Activated T-cell treated with anti-CD3 and anti-CD28 coated beads, Interleukin-2, amount 50 U/mL, for 4 hours (primary cell): ENCODE measurements at regions not wholly inside any gene's neighbourhood (a gene's known extent, or its start where the extent isn't known, plus 50 kb on each side); places are given as distances from the start of the nearest gene placed in this dataset.

ENCODE experiments used
- ATAC-seq, 2 donors: fragments of 200-7000 bp; cut with Tn5 transposase; one replicate each; pipeline ENCODE4 v1.10.0; 2021
- DNase-seq: peaks from one replicate; pipeline ENCODE4 v3.0.0-alpha.2; 2020
- H3K27me3 Mint-ChIP-seq: one replicate; pipeline ENCODE4 v1.8.0; 2021; ENCODE audit warnings: low read depth, mixed read lengths
- H3K36me3 Mint-ChIP-seq: one replicate; pipeline ENCODE4 v1.8.0; 2022; ENCODE audit warnings: mixed read lengths; ENCODE audit not compliant: insufficient read depth
- H3K4me1 Mint-ChIP-seq: one replicate; pipeline ENCODE4 v1.8.0; 2021; ENCODE audit warnings: low read depth, mixed read lengths
- H3K4me3 Mint-ChIP-seq: one replicate; pipeline ENCODE4 v1.8.0; 2021; ENCODE audit warnings: mild to moderate bottlenecking, moderate library complexity, mixed read lengths
- H3K9me3 Mint-ChIP-seq: one replicate; pipeline ENCODE4 v1.8.0; 2021; ENCODE audit warnings: mixed read lengths

DNA sequence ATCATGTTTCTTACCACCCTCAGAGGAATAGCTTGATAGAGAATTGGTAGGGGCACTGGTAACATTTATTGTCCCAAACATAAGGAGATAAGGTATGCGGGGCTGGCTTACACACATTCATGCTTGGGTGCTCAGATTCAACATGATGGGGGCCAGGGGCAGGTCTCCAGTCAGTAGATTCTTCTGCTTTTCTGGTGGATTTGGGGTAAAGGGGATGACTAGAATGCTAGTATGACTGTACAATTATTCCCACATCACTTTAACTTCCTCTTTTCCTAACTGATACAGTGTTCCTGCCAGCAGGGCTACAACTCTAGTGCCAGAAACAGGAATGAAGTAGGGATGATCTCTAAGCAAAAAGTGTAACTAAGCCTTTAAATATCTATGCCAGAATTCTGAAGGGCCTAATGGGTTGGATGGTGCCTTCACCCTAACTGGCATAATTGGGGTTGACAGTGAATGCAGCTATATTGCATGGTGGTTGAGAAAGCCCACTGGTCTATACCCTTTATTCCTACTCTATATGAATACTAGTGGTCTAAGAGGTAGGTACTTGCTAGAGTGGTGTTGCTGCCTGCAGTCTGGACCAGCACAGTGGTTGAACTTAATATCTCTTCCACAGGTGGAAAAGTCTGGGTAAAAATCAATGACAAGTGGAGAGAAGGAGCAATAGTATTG, 117.4 kb downstream of the IL12A start:
- peaks cover 6% of the 10 kb centered on the region for H3K27me3 Mint-ChIP-seq
- ATAC-seq (no peak), DNase-seq (no peak)
- H3K36me3 Mint-ChIP-seq: no peaks in the 10 kb centered on the region
- no peak overlapping the region for H3K4me3 Mint-ChIP-seq
- H3K4me1 Mint-ChIP-seq: no peaks in the 10 kb centered on the region
- no peaks in the 10 kb centered on the region for H3K9me3 Mint-ChIP-seq

DNA sequence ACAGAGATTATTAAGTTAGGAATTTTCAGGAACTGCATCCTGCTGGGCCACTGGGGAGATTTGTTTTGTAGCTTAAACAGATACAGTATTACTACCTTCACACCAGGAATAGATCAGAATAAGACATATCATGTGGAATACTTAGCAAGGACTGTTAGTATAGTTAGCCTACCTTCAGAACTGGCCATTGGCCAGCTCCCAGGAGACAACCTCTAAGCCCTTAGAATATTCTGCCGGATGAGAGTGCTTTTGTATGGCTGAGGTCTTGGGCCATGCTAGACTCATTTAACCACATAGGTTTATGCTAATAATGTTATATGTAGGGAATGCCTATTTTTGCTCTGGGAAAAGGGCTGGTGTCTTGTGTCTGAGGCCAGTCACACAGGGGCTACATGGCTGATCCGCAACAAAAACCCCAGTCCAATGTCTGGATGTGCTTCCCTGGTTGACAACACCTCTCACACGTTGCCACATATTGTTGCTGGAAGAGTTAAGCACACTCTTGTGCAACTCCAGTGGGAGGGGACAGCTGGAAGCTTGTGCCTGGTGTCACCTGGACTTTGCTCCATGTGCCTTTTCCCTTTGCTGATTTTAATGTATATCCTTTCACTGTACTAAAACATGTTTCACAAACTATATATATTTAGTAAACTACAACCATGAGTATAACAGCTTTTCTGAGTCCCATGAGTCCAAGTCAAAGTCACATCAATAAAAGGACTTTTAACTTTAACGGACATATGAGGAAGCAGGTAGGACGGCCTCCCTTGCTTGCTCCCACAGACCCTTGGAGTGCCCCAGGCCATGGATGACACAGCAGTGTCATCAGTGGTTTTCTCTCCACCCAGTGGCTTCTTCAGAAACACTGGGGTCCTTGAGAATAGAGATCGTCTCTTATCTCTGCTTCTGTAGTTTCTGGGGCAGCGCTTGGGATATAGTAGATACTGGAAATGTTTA, 118.0 kb upstream of the C3orf80 start:
- H3K4me3 Mint-ChIP-seq: no peak overlapping the region
- no peak for DNase-seq
- H3K27me3 Mint-ChIP-seq: peaks cover 5% of the 10 kb centered on the region
- H3K9me3 Mint-ChIP-seq: no peaks in the 10 kb centered on the region
- H3K4me1 Mint-ChIP-seq: no peaks in the 10 kb centered on the region
- H3K36me3 Mint-ChIP-seq: no peaks in the 10 kb centered on the region
- no peak for ATAC-seq

DNA sequence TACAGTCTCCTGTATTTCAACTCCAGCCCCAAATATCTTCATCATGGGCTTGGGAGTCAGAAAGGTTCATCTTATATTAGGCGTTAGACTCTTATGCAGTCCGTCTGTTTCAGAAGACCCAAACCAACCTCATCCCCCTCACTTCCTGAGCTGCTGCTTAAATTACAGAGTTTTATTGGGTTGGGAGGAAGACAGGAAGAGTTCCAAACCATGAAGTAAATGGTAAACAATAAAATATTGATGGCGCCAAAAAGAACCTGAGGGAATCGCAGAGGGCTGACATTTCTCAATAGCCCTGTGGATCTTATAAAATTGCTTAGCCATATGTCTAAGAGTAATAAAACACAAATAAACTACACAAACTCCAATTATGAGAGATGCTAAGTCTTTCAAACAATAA, 116.9 kb upstream of the C3orf80 start:
- peaks cover 6% of the 10 kb centered on the region for H3K27me3 Mint-ChIP-seq
- no peak for DNase-seq
- H3K36me3 Mint-ChIP-seq: no peaks in the 10 kb centered on the region
- H3K4me3 Mint-ChIP-seq: no peak overlapping the region
- H3K9me3 Mint-ChIP-seq: no peaks in the 10 kb centered on the region
- no peaks in the 10 kb centered on the region for H3K4me1 Mint-ChIP-seq
- ATAC-seq: no peak

DNA sequence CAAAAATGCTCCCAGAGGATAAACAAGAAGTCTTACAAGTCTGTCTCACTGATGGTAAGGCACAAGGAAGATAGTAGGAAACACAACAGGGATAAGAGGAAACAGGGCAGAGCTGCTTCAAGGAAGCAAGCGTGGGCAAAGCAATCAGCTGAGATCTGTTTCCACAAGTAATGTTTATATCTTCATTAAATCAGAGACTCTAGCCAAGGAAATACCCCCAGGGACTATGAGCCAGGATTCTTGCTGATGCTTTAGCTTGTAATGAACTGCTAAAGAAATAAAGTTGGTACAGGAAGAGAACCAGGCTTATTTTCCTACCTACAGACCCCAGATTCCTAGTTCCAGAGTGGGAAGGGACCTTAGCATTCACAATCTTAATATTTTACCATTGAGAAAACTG, 112.7 kb upstream of the C3orf80 start:
- no peaks in the 10 kb centered on the region for H3K9me3 Mint-ChIP-seq
- H3K27me3 Mint-ChIP-seq: peaks cover 13% of the 10 kb centered on the region
- no peak overlapping the region for H3K4me3 Mint-ChIP-seq
- no peaks in the 10 kb centered on the region for H3K4me1 Mint-ChIP-seq
- ATAC-seq (no peak), DNase-seq (no peak)
- no peaks in the 10 kb centered on the region for H3K36me3 Mint-ChIP-seq

DNA sequence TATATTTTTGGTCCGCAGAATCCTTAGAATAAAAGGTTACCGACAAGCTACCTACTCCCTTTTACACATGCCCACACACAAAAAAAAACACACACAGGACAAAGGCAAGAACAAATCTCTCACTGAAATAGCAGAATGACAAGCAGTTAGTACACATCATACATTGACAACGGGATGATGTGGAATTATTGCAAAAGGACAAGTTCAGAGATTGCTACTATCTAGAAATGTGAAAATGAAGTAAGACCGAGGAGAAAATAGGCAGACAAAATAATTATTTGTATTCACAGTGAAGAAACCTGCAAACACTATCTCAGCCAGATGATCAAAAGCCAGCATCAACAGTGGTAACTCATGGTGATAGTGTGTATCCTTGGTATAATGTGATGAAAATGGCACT, 112.2 kb upstream of the C3orf80 start:
- no peaks in the 10 kb centered on the region for H3K4me1 Mint-ChIP-seq
- no peak for ATAC-seq
- peaks cover 17% of the 10 kb centered on the region for H3K27me3 Mint-ChIP-seq
- H3K4me3 Mint-ChIP-seq: no peak overlapping the region
- no peaks in the 10 kb centered on the region for H3K9me3 Mint-ChIP-seq
- no peaks in the 10 kb centered on the region for H3K36me3 Mint-ChIP-seq
- DNase-seq: no peak

DNA sequence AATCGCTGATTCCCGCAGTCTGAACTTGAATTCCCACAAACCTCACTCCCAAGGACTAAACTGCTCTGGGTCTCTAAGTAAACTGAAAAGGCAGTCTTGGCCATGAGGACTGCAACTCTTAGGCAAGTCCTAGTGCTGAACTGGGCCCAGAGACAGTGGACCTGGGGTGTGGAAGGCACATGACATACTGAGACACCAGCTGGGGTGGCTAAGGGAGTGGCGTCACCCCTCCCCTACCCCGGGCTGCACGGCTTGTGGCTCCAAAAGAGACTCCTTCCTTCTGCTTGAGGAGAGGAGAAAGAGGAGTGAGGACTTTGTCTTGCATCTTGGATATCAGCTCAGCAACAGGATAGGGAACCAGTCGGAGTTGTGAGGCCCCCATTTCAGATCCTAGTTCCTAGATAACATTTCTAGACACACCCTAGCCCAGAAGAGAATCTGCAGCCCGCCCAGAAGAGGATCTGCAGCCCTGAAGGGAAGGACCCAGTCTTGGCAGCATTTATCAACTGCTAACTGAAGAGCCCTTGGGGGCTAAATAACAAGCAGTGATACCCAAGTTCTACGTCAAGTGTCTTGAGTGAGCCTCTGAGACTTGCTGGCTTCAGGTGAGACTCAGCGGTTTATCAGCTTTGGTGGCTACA, 110.7 kb upstream of the C3orf80 start:
- DNase-seq: no peak

DNA sequence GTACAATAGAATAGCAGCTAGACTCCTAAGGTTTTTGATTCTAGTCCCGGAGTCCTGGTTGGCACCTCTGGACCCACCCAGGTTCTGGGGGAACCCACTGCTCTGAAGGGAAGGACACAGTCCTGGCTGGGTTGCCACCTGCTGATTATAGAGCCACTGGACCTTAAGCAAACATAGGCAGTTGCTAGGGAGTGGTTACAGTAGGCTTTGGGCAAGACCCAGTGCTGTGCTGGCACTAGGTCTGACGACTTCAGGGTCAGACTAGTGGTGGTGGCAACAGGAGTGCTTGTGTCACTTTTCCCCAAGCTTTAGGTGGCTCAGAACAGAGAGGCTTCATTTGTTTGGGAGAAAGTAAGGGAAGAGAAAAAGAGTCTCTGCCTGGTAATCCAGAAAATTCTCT, 109.8 kb upstream of the C3orf80 start:
- ATAC-seq (no peak), DNase-seq (no peak)
- Mint-ChIP-seq H3K9me3 (peaks cover 4% of the 10 kb centered on the region), H3K27me3 (peaks cover 15% of the 10 kb centered on the region), H3K36me3 (no peaks in the 10 kb centered on the region), H3K4me3 (no peak overlapping the region), H3K4me1 (no peaks in the 10 kb centered on the region)

More for the DNA sequence above, 110.7 kb upstream of the C3orf80 start:
- Mint-ChIP-seq H3K36me3 (no peaks in the 10 kb centered on the region), H3K9me3 (no peaks in the 10 kb centered on the region), H3K27me3 (peaks cover 13% of the 10 kb centered on the region), H3K4me3 (no peak overlapping the region), H3K4me1 (no peaks in the 10 kb centered on the region)
- no peak for ATAC-seq

DNA sequence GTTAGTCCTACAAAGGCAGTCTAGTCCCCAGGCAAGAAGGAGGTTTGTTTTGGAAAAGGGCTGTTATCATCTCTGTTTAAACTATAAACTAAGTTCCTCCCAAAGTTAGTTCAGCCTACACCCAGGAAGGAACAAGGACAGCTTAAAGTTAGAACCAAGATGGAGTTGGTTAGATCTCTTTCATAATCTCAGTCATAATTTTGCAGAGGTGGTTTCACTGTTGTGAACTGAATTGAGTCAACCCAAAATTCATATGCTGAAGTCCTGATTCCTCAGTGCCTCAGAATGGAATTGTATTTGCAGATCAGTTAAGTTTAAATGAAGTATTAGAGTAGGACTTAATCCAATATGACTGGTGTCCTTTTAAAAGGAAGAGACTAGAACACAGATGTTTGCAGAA, 101.0 kb upstream of the C3orf80 start:
- Mint-ChIP-seq H3K9me3 (peaks cover 8% of the 10 kb centered on the region), H3K27me3 (peaks cover 5% of the 10 kb centered on the region), H3K36me3 (no peaks in the 10 kb centered on the region), H3K4me1 (no peaks in the 10 kb centered on the region), H3K4me3 (no peak overlapping the region)
- ATAC-seq (no peak), DNase-seq (no peak)

DNA sequence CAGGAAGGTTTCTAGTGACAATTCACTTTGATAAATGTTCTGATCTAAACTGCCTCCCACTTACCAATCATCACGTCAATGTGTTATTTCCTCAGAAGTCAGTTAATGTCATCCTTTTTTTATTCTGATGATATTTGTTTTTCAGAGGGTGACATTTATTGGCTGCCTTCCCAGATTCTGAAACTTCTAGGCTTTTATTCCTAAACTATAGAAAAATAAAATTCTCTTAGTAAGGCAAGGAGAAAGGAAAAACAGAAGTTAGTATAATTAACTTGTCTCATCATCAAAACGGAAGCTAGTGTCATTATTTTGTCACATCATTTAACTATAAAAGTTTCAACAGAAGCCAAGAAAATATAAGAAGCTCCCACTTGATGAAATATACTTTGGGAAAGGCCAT, 100.0 kb upstream of the C3orf80 start:
- no peak for ATAC-seq
- no peaks in the 10 kb centered on the region for H3K4me1 Mint-ChIP-seq
- DNase-seq: no peak
- peaks cover 5% of the 10 kb centered on the region for H3K27me3 Mint-ChIP-seq
- H3K9me3 Mint-ChIP-seq: peaks cover 5% of the 10 kb centered on the region
- H3K4me3 Mint-ChIP-seq: no peak overlapping the region
- no peaks in the 10 kb centered on the region for H3K36me3 Mint-ChIP-seq

DNA sequence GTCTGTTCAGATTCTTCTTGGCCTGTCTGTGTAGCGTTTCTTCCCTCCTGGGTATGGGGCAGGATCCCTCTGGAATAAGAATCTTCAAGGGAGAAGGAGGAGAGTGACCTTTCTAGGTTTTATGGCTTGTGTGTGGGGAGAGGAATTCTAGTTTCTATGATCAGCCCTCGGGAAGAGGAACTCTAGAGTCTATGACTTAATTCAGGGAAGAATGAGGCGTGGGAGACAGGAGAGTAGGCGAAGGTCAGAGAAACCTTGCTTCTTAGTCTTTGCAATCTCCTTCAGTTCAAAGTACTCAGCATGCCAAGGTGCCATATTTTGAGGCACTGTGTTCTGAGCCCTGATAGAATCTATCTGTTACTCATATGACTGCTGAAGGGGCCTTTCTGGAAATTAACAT, 99.2 kb upstream of the C3orf80 start:
- no peak for DNase-seq
- Mint-ChIP-seq H3K27me3 (peaks cover 5% of the 10 kb centered on the region), H3K4me1 (no peaks in the 10 kb centered on the region), H3K9me3 (no peaks in the 10 kb centered on the region), H3K4me3 (no peak overlapping the region), H3K36me3 (no peaks in the 10 kb centered on the region)
- no peak for ATAC-seq

DNA sequence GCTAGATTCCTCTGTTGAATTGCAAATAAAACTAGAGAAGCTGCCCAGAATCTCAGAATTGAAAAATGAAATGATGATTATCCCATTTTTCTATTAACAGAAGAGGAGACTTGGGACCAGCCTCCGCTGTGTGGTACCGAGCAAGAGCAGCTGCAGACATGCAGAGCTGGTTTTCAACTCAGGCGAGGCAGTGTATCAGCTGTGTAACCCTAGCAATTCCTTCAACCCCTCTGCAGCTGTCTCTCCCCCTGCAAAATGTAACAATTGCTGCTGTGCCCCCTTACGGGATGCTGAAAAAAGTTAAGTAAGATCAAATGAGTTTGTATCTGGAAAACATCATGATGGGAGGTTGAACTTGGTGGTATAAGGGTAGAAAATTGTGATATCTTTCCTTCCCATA, 98.5 kb upstream of the C3orf80 start:
- ATAC-seq (no peak), DNase-seq (no peak)
- Mint-ChIP-seq H3K9me3 (no peaks in the 10 kb centered on the region), H3K4me3 (no peak overlapping the region), H3K36me3 (no peaks in the 10 kb centered on the region), H3K4me1 (no peaks in the 10 kb centered on the region), H3K27me3 (peaks cover 5% of the 10 kb centered on the region)

DNA sequence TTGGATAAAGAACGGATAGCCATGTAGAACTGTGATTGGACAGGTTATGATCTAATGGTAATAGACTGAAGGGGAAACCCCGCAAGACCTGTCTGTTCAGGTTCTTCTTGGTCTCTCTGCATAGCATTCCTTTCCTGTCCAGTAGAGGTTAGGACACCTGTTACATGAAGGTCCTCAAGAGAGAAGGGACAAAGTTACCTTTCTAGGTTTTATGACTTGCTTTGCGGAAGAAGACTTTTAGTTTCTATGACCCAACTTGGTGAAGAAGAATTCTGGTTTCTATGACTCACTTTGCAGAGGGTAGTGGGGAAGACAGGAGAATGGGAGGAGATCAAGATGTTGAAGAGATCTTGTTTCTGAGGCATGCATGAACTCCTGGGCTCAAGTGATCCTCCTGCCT, 97.9 kb upstream of the C3orf80 start:
- DNase-seq: no peak
- H3K36me3 Mint-ChIP-seq: no peaks in the 10 kb centered on the region
- ATAC-seq: no peak

DNA sequence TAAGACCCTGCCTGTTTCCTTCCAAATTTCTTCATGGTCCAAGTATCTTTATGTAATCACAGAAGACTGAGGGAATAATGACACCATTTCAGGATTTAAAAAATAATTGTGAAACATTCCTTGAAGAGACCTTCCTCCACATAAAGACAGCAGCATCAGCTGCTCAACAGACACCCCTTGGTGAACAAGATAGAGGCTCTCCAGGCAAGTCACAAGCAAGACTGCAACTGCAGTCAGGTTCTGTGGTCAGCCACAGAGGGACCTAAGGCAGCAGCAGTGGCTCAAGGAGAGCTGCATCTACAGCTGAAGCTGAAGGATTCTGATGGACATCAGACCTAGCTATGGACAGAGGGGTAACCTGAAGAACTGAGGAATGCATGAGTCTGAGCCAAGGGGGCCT, 97.2 kb upstream of the C3orf80 start:
- Mint-ChIP-seq H3K27me3 (peaks cover 5% of the 10 kb centered on the region), H3K4me3 (no peak overlapping the region)

More for the DNA sequence above, 97.9 kb upstream of the C3orf80 start:
- Mint-ChIP-seq H3K27me3 (peaks cover 5% of the 10 kb centered on the region), H3K4me3 (no peak overlapping the region), H3K4me1 (no peaks in the 10 kb centered on the region), H3K9me3 (no peaks in the 10 kb centered on the region)

DNA sequence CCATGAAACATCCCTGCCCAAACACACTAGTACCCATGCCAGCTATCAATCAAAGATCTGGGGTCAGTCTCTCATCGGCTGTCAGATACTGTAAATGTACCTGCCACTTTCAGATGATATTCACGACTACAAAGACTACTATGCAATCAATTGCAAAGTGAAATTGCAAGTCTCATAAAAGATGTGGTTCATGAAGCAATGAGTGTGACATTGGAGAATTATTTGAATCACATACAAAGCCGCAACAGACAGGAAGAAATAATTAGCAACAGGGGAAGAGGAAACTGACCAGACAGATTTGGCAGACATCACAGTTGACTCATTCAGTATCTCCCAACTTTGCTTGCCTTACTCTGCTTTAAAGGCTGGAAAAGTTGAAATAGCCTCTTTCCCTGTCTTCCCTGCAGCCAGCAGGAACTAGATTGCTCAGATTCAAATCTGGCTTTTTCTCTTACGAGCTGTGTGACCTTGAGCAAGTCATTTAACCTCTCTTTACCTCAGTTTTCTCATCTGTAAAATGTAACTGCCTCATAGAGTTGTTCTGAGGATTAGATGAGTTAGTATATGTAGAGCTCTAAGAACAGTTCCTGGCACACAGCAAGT, 95.7 kb upstream of the C3orf80 start:
- DNase-seq: no peak
- H3K9me3 Mint-ChIP-seq: no peaks in the 10 kb centered on the region
- no peaks in the 10 kb centered on the region for H3K36me3 Mint-ChIP-seq
- no peaks in the 10 kb centered on the region for H3K4me1 Mint-ChIP-seq
- H3K27me3 Mint-ChIP-seq: peaks cover 5% of the 10 kb centered on the region
- no peak overlapping the region for H3K4me3 Mint-ChIP-seq
- ATAC-seq: no peak

More for the DNA sequence above, 97.2 kb upstream of the C3orf80 start:
- no peak for ATAC-seq
- H3K36me3 Mint-ChIP-seq: no peaks in the 10 kb centered on the region
- H3K4me1 Mint-ChIP-seq: no peaks in the 10 kb centered on the region
- no peaks in the 10 kb centered on the region for H3K9me3 Mint-ChIP-seq
- no peak for DNase-seq
